ENCODE measurements at regions not wholly inside any gene's neighbourhood (a gene's known extent, or its start where the extent isn't known, plus 50 kb on each side); places are given as distances from the start of the nearest gene placed in this dataset.

DNA sequence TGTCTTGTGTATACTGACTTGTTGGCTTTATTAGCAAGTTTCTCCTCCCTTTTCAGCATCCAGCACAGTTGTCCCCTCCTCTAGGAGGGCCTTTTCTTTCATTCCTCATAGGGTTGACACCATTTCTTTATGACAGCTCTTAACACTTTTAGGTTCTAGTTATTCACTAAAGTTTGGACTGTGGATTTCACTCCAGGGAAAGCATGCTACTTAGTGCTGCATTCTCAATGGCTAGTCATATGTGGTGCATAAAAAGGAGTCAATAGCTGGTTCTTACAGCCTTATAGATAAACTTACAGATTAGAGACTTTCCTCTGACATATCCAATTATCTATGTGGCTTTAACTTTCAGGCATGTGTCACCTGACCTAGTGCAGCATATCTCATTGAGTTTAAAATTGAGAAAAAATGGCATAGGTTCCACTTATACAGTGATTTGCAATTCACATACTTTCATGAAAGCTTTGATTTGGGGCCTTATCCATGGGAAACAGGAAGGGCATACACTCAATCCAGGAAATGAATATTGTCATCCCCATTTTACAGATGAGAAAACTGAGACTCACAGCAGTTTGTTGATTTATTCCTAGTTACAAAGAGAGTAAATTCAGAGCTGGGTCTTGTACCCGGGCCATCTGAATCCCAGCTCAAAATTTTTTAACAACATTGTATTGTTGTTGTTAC, 289.7 kb downstream of the LPIN1 start:
- intact Hi-C loops (cut with DNase I): no loop called here
- Histone ChIP-seq H3K4me3 (no peak overlapping the region), H3K27ac (no peak overlapping the region), H3K4me1 (no peaks in the 10 kb centered on the region), H3K36me3 (no peaks in the 10 kb centered on the region), H3K27me3 (no peaks in the 10 kb centered on the region), H3K9me3 (no peaks in the 10 kb centered on the region)
- no peak for DNase-seq (ENCODE audit: extremely low spot score in 2 of 2)
- no peak for TF ChIP-seq CTCF (IDR thresholded peaks at IDR 0.05)
- no peak for TF ChIP-seq POLR2A (IDR thresholded peaks at IDR 0.05)
- no peak for TF ChIP-seq POLR2AphosphoS5 (IDR thresholded peaks at IDR 0.05; ENCODE audit: insufficient read depth in 1 of 2, low read depth in 1 of 2)

- Histone ChIP-seq H3K4me1 (no peaks in the 10 kb centered on the region), H3K4me3 (no peak overlapping the region), H3K9me3 (no peaks in the 10 kb centered on the region), H3K27ac (no peak overlapping the region), H3K36me3 (no peaks in the 10 kb centered on the region), H3K27me3 (no peaks in the 10 kb centered on the region)
- intact Hi-C loops (cut with DNase I): no loop called here
- TF ChIP-seq POLR2A (IDR thresholded peaks at IDR 0.05) (no peak), CTCF (IDR thresholded peaks at IDR 0.05) (no peak), POLR2AphosphoS5 (IDR thresholded peaks at IDR 0.05; ENCODE audit: insufficient read depth in 1 of 2, low read depth in 1 of 2) (no peak)
- no peak for DNase-seq (ENCODE audit: extremely low spot score in 2 of 2)
Measured at GRCh38 chr2:12036640-12036983, 290.2 kb downstream of the LPIN1 start.

GRCh38 chr2:12037301-12037700, 290.9 kb downstream of the LPIN1 start:
- intact Hi-C loops (cut with DNase I): no loop called here
- Histone ChIP-seq H3K27me3 (no peaks in the 10 kb centered on the region), H3K36me3 (no peaks in the 10 kb centered on the region), H3K4me3 (no peak overlapping the region), H3K27ac (no peak overlapping the region), H3K9me3 (no peaks in the 10 kb centered on the region), H3K4me1 (no peaks in the 10 kb centered on the region)
- no peak for TF ChIP-seq POLR2A (IDR thresholded peaks at IDR 0.05)
- TF ChIP-seq POLR2AphosphoS5 (IDR thresholded peaks at IDR 0.05; ENCODE audit: insufficient read depth in 1 of 2, low read depth in 1 of 2): no peak
- no peak for TF ChIP-seq CTCF (IDR thresholded peaks at IDR 0.05)
- DNase-seq (ENCODE audit: extremely low spot score in 2 of 2): no peak

GRCh38 chr2:12041236-12041635, 294.8 kb downstream of the LPIN1 start:
- intact Hi-C loops (cut with DNase I): no loop called here
- TF ChIP-seq CTCF (IDR thresholded peaks at IDR 0.05) (no peak), POLR2A (IDR thresholded peaks at IDR 0.05) (no peak), POLR2AphosphoS5 (IDR thresholded peaks at IDR 0.05; ENCODE audit: insufficient read depth in 1 of 2, low read depth in 1 of 2) (no peak)
- no peak overlapping the region for H3K27ac ChIP-seq

DNA sequence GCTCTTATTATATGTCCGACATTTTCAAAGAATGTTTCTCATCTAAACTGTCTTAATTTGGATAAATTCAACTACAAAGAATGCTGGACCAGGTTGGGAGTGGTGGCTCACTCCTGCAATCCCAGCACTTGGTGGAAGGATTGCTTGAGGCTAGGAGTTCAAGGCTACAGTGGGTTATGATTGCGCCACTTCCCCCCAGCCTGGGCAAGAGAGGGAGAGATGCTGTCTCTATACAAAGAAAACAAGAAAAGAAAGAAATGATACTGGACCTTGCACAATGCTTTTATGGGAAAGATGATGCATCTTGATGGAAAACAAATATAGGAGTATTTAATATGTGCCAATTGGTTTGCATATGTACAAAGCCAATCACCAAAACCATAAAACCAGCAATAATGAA, 296.7 kb downstream of the LPIN1 start:
- no peaks in the 10 kb centered on the region for H3K9me3 ChIP-seq
- no peak for DNase-seq (ENCODE audit: extremely low spot score in 2 of 2)
- H3K36me3 ChIP-seq: no peaks in the 10 kb centered on the region
- no peaks in the 10 kb centered on the region for H3K4me1 ChIP-seq
- no peak overlapping the region for H3K27ac ChIP-seq
- no peak for TF ChIP-seq CTCF (IDR thresholded peaks at IDR 0.05)
- H3K27me3 ChIP-seq: no peaks in the 10 kb centered on the region
- H3K4me3 ChIP-seq: no peak overlapping the region
- intact Hi-C loops (cut with DNase I): no loop called here

More at GRCh38 chr2:12041236-12041635, 294.8 kb downstream of the LPIN1 start:
- no peaks in the 10 kb centered on the region for H3K27me3 ChIP-seq
- no peaks in the 10 kb centered on the region for H3K9me3 ChIP-seq
- H3K4me1 ChIP-seq: no peaks in the 10 kb centered on the region
- H3K4me3 ChIP-seq: no peak overlapping the region
- H3K36me3 ChIP-seq: no peaks in the 10 kb centered on the region
- no peak for DNase-seq (ENCODE audit: extremely low spot score in 2 of 2)
